ENCODE measurements at regions not wholly inside any gene's neighbourhood (a gene's known extent, or its start where the extent isn't known, plus 50 kb on each side); places are given as distances from the start of the nearest gene placed in this dataset.
"Not testable (repeated sequence)": the region's sequence is repeated elsewhere in the genome, so short reads cannot be mapped to it uniquely, and the experiment has no call there.

GRCh38 chr12:89058402-89058801 lies 293.9 kb downstream of the DUSP6 start:
- Histone ChIP-seq H3K9ac (ENCODE audit: insufficient read depth in 1 of 2, low read length in 2 of 2) (no peak overlapping the region), H3K27ac (ENCODE audit: low read depth in 1 of 2, low read length in 1 of 2) (no peak overlapping the region), H3K27me3 (ENCODE audit: control insufficient read depth in 3 of 3, insufficient read depth in 3 of 3, low read length in 2 of 3) (no peaks in the 10 kb centered on the region), H3K36me3 (ENCODE audit: control insufficient read depth in 4 of 4, insufficient read depth in 4 of 4, low read length in 4 of 4) (no peaks in the 10 kb centered on the region), H3K4me1 (ENCODE audit: control insufficient read depth in 5 of 5, insufficient read depth in 5 of 5, low read length in 5 of 5) (peaks cover 0 to 10% (median 0%) of the 10 kb centered on the region in 5 donors), H3K4me3 (no peak overlapping the region), H3K9me3 (ENCODE audit: control insufficient read depth in 4 of 4, insufficient read depth in 3 of 4, low read length in 3 of 4) (no peaks in the 10 kb centered on the region)
- TF ChIP-seq CTCF (IDR thresholded peaks at IDR 0.05; ENCODE audit: control extremely low read depth, extremely low read depth) = no peak
- DNase-seq = no peak
- no peak for ATAC-seq (ENCODE audit: insufficient read depth, low FRiP score)

- not testable (repeated sequence) for H3K9me3 ChIP-seq (ENCODE audit: control insufficient read depth in 4 of 4, insufficient read depth in 3 of 4, low read length in 3 of 4); H3K4me3 ChIP-seq; DNase-seq; H3K4me1 ChIP-seq (ENCODE audit: control insufficient read depth in 5 of 5, insufficient read depth in 5 of 5, low read length in 5 of 5); H3K9ac ChIP-seq (ENCODE audit: insufficient read depth in 1 of 2, low read length in 2 of 2); H3K27me3 ChIP-seq (ENCODE audit: control insufficient read depth in 3 of 3, insufficient read depth in 3 of 3, low read length in 2 of 3); ATAC-seq (ENCODE audit: insufficient read depth, low FRiP score); H3K36me3 ChIP-seq (ENCODE audit: control insufficient read depth in 4 of 4, insufficient read depth in 4 of 4, low read length in 4 of 4); H3K27ac ChIP-seq (ENCODE audit: low read depth in 1 of 2, low read length in 1 of 2)
- WGBS, 2 donors = 94 to 100% methylated on average over 4 of the region's 4 CpGs
Measured at GRCh38 chr12:89053817-89054216, 298.5 kb downstream of the DUSP6 start.

- peak; percentile 58 for ATAC-seq (ENCODE audit: insufficient read depth, low FRiP score)
- DNase-seq = peak; percentile 30 to 85 (median 83)
- WGBS, 2 donors = 2 to 4% methylated on average over 2 of the region's 2 CpGs
- Histone ChIP-seq H3K9ac (ENCODE audit: insufficient read depth in 1 of 2, low read length in 2 of 2) (no peak overlapping the region), H3K36me3 (ENCODE audit: control insufficient read depth in 4 of 4, insufficient read depth in 4 of 4, low read length in 4 of 4) (no peaks in the 10 kb centered on the region), H3K9me3 (ENCODE audit: control insufficient read depth in 4 of 4, insufficient read depth in 3 of 4, low read length in 3 of 4) (no peaks in the 10 kb centered on the region), H3K27me3 (ENCODE audit: control insufficient read depth in 3 of 3, insufficient read depth in 3 of 3, low read length in 2 of 3) (no peaks in the 10 kb centered on the region), H3K4me1 (ENCODE audit: control insufficient read depth in 5 of 5, insufficient read depth in 5 of 5, low read length in 5 of 5) (no peaks in the 10 kb centered on the region), H3K4me3 (no peak overlapping the region), H3K27ac (ENCODE audit: low read depth in 1 of 2, low read length in 1 of 2) (no peak overlapping the region)
- peak; percentile 86 for TF ChIP-seq CTCF (IDR thresholded peaks at IDR 0.05; ENCODE audit: control extremely low read depth, extremely low read depth)
Measured at GRCh38 chr12:89051065-89051677, 301.1 kb downstream of the DUSP6 start.

GRCh38 chr12:89047856-89048418 lies 304.4 kb downstream of the DUSP6 start:
- 94 to 96% methylated on average over 2 of the region's 2 CpGs for WGBS, 2 donors
- H3K27ac ChIP-seq (ENCODE audit: low read depth in 1 of 2, low read length in 1 of 2) = no peak overlapping the region
- H3K9me3 ChIP-seq (ENCODE audit: control insufficient read depth in 4 of 4, insufficient read depth in 3 of 4, low read length in 3 of 4) = no peaks in the 10 kb centered on the region
- H3K9ac ChIP-seq (ENCODE audit: insufficient read depth in 1 of 2, low read length in 2 of 2) = no peak overlapping the region
- H3K4me1 ChIP-seq (ENCODE audit: control insufficient read depth in 5 of 5, insufficient read depth in 5 of 5, low read length in 5 of 5) = no peaks in the 10 kb centered on the region
- ATAC-seq (ENCODE audit: insufficient read depth, low FRiP score) (no peak), DNase-seq (no peak)
- no peak for TF ChIP-seq CTCF (IDR thresholded peaks at IDR 0.05; ENCODE audit: control extremely low read depth, extremely low read depth)
- H3K36me3 ChIP-seq (ENCODE audit: control insufficient read depth in 4 of 4, insufficient read depth in 4 of 4, low read length in 4 of 4) = no peaks in the 10 kb centered on the region
- H3K4me3 ChIP-seq = no peak overlapping the region
- no peaks in the 10 kb centered on the region for H3K27me3 ChIP-seq (ENCODE audit: control insufficient read depth in 3 of 3, insufficient read depth in 3 of 3, low read length in 2 of 3)

All from lung (tissue), 11 donors.